ENCODE measurements at regions not wholly inside any gene's neighbourhood (a gene's known extent, or its start where the extent isn't known, plus 50 kb on each side); places are given as distances from the start of the nearest gene placed in this dataset.

GRCh38 chr13:46963904-46964303 lies 67.1 kb upstream of the HTR2A start:
- TF ChIP-seq CTCF (IDR thresholded peaks at IDR 0.05; ENCODE audit: low read depth, low read length): no peak
- no peak for TF ChIP-seq POLR2A (IDR thresholded peaks at IDR 0.05; ENCODE audit: extremely low read depth, insufficient read length)
- TF ChIP-seq MAX (IDR thresholded peaks at IDR 0.05; ENCODE audit: low read depth, low read length): no peak
- TF ChIP-seq MYC (IDR thresholded peaks at IDR 0.05; ENCODE audit: low read depth, low read length): no peak

All from NB4 (cell line).